OCI-LY7 (cell line): ENCODE measurements at regions not wholly inside any gene's neighbourhood (a gene's known extent, or its start where the extent isn't known, plus 50 kb on each side); places are given as distances from the start of the nearest gene placed in this dataset.

ENCODE experiments used
- CTCF ChIP-seq: fragments of 200-600 bp; sonication (generic); conservative IDR thresholded peaks from 2 replicates; pipeline ENCODE4 v1.5.1; 2014; ENCODE audit warnings: mild to moderate bottlenecking, antibody characterized with exemption, low read length, moderate library complexity, mixed read lengths
- EZH2phosphoT487 ChIP-seq: fragments of 200-600 bp; sonication (generic); IDR thresholded peaks from 2 replicates; pipeline ENCODE4 v1.6.1; 2018; ENCODE audit warnings: low read depth, borderline replicate concordance, mild to moderate bottlenecking, mixed run types, antibody characterized with exemption, low read length, moderate library complexity, mixed read lengths

DNA sequence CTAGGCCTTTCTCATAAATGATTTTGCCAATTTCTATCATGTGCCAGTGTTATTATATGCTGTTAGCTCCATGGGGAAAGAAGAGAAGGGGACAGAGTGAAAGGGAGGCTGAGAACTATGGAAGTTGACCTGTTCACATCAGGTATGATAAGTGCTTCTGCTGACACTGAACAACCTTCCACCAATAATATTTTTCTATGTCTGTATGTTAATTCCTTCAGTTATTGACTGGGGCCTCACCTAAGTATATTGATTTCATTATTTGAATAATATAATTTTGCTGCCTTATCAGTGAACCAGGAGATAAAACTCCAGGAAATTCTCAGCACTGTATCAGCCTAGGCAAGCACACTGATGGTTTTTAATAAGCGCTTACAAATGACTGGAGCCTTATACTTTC lies 262.8 kb downstream of the SNCA start:
- TF ChIP-seq CTCF (no peak), EZH2phosphoT487 (no peak)
